Peyer's patch (tissue), 4 donors: ENCODE measurements at regions not wholly inside any gene's neighbourhood (a gene's known extent, or its start where the extent isn't known, plus 50 kb on each side); places are given as distances from the start of the nearest gene placed in this dataset.

ENCODE experiments used
- CTCF ChIP-seq, 6 experiments: fragments of 450-650 bp in 4 of 6; fragments of 200-600 bp in 2 of 6; sonication (generic) in 1 of 6; IDR thresholded peaks; one replicate each; pipeline ENCODE4 v1.5.1; 2017 to 2019; ENCODE audit warnings: antibody characterized with exemption in 6 of 6, mild to moderate bottlenecking in 3 of 6, moderate library complexity in 1 of 6
- POLR2A ChIP-seq, 2 donors: fragments of 450-650 bp; IDR thresholded peaks; one replicate each; pipeline ENCODE4 v1.5.1; 2017; ENCODE audit warnings: antibody characterized with exemption in 2 of 2, mild to moderate bottlenecking in 2 of 2, moderate library complexity in 2 of 2

GRCh38 chr3:65245133-65246063 lies 557.6 kb upstream of the ADAMTS9 start:
- peak in 3 of 6 experiments; percentile 27 to 35 (median 33) for TF ChIP-seq CTCF (IDR thresholded peaks at IDR 0.05)
- TF ChIP-seq POLR2A (IDR thresholded peaks at IDR 0.05) = no peak
